OCI-LY3 (cell line): ENCODE measurements at regions not wholly inside any gene's neighbourhood (a gene's known extent, or its start where the extent isn't known, plus 50 kb on each side); places are given as distances from the start of the nearest gene placed in this dataset.

ENCODE experiments used
- H2AFZ ChIP-seq: fragments of 200-600, 300-600 bp; shearing (Covaris generic); 2 replicates; pipeline ENCODE4 v1.6.0; 2014; ENCODE audit warnings: antibody characterized with exemption, low read depth, low read length
- H3K27ac ChIP-seq: fragments of 200-600, 300-600 bp; sonication (generic); 2 replicates; pipeline ENCODE4 v1.5.1; 2014; ENCODE audit warnings: mild to moderate bottlenecking, low read length, moderate library complexity, mixed read lengths
- H3K27me3 ChIP-seq: fragments of 200-600, 300-600 bp; sonication (generic); 2 replicates; pipeline ENCODE4 v1.6.1; 2014; ENCODE audit warnings: low read depth, low read length, mixed read lengths
- H3K36me3 ChIP-seq: fragments of 200-600, 300-600 bp; sonication (generic); replicated peaks from 2 replicates; pipeline ENCODE3; 2014; ENCODE audit warnings: low read depth, low read length, mixed read lengths
- H3K4me1 ChIP-seq: fragments of 300-600, 200-600 bp; sonication (generic); 2 replicates; pipeline ENCODE4 v1.6.1; 2014; ENCODE audit warnings: low read length, mixed read lengths
- H3K4me2 ChIP-seq: fragments of 200-600, 300-600 bp; sonication (generic); 2 replicates; pipeline ENCODE4 v1.6.1; 2014; ENCODE audit warnings: low read length, mixed read lengths
- H3K4me3 ChIP-seq: fragments of 300-600, 200-600 bp; sonication (generic); 2 replicates; pipeline ENCODE4 v1.5.1; 2014; ENCODE audit warnings: antibody characterized with exemption, mild to moderate bottlenecking, low read length, moderate library complexity
- H3K79me2 ChIP-seq: fragments of 300-600, 200-600 bp; shearing (Covaris generic); 2 replicates; pipeline ENCODE4 v1.6.1; 2014; ENCODE audit warnings: mild to moderate bottlenecking, low read length, mixed read lengths
- H3K9ac ChIP-seq: fragments of 300-600, 200-600 bp; shearing (Covaris generic); 2 replicates; pipeline ENCODE4 v1.6.0; 2014; ENCODE audit warnings: mild to moderate bottlenecking, low read length, moderate library complexity
- H3K9me3 ChIP-seq: fragments of 200-600, 300-600 bp; shearing (Covaris generic); 2 replicates; pipeline ENCODE4 v1.6.1; 2014; ENCODE audit warnings: low read length, mixed read lengths; ENCODE audit not compliant: insufficient read depth
- H4K20me1 ChIP-seq: fragments of 200-600, 300-600 bp; sonication (generic); 2 replicates; pipeline ENCODE4 v1.6.1; 2016; ENCODE audit warnings: low read length, mixed read lengths; ENCODE audit not compliant: insufficient read depth
- EZH2phosphoT487 ChIP-seq: fragments of 200-600 bp; shearing (Covaris generic); IDR thresholded peaks from 2 replicates; pipeline ENCODE4 v1.6.1; 2018; ENCODE audit warnings: antibody characterized with exemption, mixed run types, low read depth
- TF ChIP-seq, protein P1 (sequence below): fragments of 200-600, 300-600 bp; sonication (generic); IDR thresholded peaks from 2 replicates; pipeline ENCODE4 v1.5.1; 2014; ENCODE audit warnings: antibody characterized with exemption, low read length, low read depth

DNA sequence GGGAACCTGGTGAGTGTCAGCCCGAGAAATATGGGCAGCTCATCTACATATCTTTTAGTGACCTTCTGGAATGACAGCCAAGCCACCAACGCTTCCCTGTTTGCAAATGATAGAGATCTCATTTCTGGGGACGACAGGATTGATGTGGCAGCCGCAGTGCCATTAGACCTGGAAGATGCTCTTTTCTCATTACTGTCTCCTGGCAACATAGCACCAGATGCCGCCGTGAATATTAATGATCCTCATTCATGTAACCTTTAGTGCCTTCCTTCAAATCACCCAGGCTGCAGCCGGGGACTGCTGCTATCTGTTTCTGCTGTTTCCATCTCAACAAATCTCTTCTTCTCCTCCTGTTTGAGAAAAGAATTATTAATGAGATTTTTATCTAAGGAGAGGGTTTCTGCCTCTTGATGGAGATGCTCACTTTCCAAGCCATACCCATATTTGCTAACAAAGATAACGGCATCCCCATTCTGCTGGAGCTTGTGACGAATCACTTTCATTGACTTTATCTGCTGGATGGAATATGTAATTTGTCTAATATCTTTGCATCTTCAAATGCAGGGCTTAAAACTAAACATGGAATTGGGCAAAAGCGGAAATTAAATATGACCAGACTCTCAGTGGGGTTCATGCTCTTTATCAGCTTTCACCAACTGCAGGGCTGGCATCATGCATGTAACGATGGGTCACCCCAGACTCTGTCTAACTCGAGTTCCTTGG is 74.8 kb upstream of the KIF16B start:
- no peak for TF ChIP-seq EZH2phosphoT487
- TF ChIP-seq, protein P1, sequence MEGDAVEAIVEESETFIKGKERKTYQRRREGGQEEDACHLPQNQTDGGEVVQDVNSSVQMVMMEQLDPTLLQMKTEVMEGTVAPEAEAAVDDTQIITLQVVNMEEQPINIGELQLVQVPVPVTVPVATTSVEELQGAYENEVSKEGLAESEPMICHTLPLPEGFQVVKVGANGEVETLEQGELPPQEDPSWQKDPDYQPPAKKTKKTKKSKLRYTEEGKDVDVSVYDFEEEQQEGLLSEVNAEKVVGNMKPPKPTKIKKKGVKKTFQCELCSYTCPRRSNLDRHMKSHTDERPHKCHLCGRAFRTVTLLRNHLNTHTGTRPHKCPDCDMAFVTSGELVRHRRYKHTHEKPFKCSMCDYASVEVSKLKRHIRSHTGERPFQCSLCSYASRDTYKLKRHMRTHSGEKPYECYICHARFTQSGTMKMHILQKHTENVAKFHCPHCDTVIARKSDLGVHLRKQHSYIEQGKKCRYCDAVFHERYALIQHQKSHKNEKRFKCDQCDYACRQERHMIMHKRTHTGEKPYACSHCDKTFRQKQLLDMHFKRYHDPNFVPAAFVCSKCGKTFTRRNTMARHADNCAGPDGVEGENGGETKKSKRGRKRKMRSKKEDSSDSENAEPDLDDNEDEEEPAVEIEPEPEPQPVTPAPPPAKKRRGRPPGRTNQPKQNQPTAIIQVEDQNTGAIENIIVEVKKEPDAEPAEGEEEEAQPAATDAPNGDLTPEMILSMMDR: no peak
- no peak overlapping the region for H3K27ac ChIP-seq
- H3K36me3 ChIP-seq: no peaks in the 10 kb centered on the region
- no peak overlapping the region for H2AFZ ChIP-seq
- H3K4me1 ChIP-seq: no peaks in the 10 kb centered on the region
- H3K4me2 ChIP-seq: no peak overlapping the region
- no peaks in the 10 kb centered on the region for H4K20me1 ChIP-seq
- H3K4me3 ChIP-seq: no peak overlapping the region
- no peaks in the 10 kb centered on the region for H3K9me3 ChIP-seq
- no peaks in the 10 kb centered on the region for H3K79me2 ChIP-seq
- peaks cover 52% of the 10 kb centered on the region for H3K27me3 ChIP-seq
- no peak overlapping the region for H3K9ac ChIP-seq

DNA sequence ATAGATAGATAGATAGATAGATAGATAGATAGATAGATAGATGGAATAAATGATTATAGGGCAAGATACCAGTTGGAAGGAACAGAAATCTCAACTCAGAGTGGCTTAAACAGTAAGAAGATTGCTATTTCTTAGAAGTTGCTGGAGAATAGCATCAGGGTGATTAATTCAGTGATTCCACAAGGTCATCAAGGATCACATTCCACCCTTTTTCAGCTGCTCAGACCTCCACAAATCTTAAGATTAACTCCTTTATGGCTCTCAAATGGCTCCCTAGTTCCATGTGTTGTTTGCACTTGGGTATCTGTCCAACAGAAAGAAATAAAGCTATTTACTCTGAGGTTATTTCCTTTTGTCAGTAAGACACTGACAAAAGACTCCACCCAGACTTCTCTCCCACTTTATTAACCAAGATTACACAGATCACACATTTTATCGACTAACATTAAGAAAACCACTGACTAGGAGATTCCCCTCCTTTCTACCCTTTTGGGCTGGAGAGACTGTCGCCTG is 68.3 kb upstream of the KIF16B start:
- Histone ChIP-seq H3K27me3 (peaks cover 44% of the 10 kb centered on the region), H3K36me3 (no peaks in the 10 kb centered on the region), H3K27ac (no peak overlapping the region), H3K79me2 (no peaks in the 10 kb centered on the region), H3K4me2 (no peak overlapping the region), H4K20me1 (no peaks in the 10 kb centered on the region), H2AFZ (no peak overlapping the region), H3K4me1 (no peaks in the 10 kb centered on the region), H3K9me3 (no peaks in the 10 kb centered on the region), H3K4me3 (no peak overlapping the region), H3K9ac (no peak overlapping the region)
- TF ChIP-seq, protein P1: no peak
- TF ChIP-seq EZH2phosphoT487: no peak

DNA sequence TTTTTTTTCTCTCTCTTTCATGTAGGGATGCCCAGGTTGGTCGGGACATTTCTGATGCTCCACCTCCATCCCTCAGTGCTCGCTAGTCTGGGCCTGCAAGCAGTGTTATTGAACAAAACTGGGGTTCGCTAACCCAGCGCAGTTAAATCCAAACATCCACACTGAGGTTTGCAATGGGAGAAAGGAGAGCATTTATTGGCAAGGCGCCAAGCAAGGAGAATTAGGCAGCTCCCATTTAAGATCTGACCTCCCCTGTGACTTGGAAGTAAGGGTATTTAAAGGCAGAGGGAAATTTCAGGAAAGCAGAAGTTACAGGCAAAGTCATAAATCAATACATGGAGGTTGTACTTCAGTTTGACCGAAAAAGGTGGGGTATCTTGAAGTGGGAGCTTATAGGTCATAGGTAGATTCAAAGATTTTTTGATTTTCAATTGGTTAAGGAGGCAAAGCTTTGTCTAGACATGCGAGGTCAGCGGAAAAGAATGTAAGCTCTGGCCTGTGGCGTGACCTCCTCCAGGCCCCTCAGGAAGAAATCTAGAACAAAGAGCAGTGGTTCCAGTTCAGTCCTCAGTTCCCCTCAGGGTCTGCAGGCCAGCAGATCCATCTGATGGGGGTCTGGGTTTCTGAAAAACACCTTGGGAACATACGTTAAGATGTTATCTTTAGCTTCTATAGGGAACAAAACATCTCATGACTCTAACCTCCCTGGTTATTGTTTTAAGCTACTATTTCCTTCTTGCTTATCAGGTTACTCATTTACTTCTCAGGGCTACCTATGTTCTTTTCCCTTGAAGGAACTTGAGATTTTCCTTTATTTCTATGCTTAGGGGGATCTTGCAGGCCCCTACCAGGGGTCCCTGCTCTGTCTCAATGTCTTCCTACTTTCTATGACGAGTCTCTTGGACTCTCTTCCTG is 66.0 kb upstream of the KIF16B start:
- H3K27me3 ChIP-seq: peaks cover 24% of the 10 kb centered on the region
- no peak overlapping the region for H2AFZ ChIP-seq
- no peak overlapping the region for H3K27ac ChIP-seq
- no peak for TF ChIP-seq EZH2phosphoT487
- TF ChIP-seq, protein P1: no peak
- H3K4me1 ChIP-seq: no peaks in the 10 kb centered on the region
- no peak overlapping the region for H3K4me2 ChIP-seq
- H3K36me3 ChIP-seq: no peaks in the 10 kb centered on the region
- H3K4me3 ChIP-seq: no peak overlapping the region
- no peaks in the 10 kb centered on the region for H3K79me2 ChIP-seq
- no peaks in the 10 kb centered on the region for H4K20me1 ChIP-seq
- H3K9ac ChIP-seq: no peak overlapping the region
- no peaks in the 10 kb centered on the region for H3K9me3 ChIP-seq

DNA sequence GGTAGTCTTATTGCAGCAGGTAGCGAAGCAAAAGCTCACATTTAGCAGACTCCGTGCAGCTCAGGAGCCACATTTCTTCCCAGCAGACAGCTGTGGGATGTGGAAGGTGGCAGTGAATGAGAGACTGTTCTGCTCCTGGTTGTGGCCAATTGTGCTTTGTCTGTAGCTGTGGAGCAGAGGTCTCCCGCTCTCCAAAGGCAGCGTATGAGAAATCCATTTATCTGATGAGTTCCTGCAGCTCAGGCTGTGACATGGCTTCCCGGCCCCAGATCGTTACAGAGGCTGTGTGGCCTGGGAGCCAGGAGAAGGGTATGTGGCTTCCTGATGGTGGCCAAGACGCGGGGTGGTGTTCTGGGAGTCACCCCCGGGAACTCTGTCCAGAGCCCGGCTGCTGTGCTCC is 64.5 kb upstream of the KIF16B start:
- no peaks in the 10 kb centered on the region for H3K36me3 ChIP-seq
- H3K9ac ChIP-seq: no peak overlapping the region
- no peak overlapping the region for H2AFZ ChIP-seq
- H3K79me2 ChIP-seq: no peaks in the 10 kb centered on the region
- peaks cover 26% of the 10 kb centered on the region for H3K27me3 ChIP-seq
- no peaks in the 10 kb centered on the region for H3K4me1 ChIP-seq
- TF ChIP-seq, protein P1: no peak
- TF ChIP-seq EZH2phosphoT487: no peak
- H3K4me3 ChIP-seq: no peak overlapping the region
- no peak overlapping the region for H3K27ac ChIP-seq
- H3K9me3 ChIP-seq: no peaks in the 10 kb centered on the region
- no peak overlapping the region for H3K4me2 ChIP-seq
- no peaks in the 10 kb centered on the region for H4K20me1 ChIP-seq
